ENCODE measurements at regions not wholly inside any gene's neighbourhood (a gene's known extent, or its start where the extent isn't known, plus 50 kb on each side); places are given as distances from the start of the nearest gene placed in this dataset.

GRCh38 chr18:56516789-56517188 is 121.6 kb downstream of the TXNL1 start:
- TF ChIP-seq, protein P1, sequence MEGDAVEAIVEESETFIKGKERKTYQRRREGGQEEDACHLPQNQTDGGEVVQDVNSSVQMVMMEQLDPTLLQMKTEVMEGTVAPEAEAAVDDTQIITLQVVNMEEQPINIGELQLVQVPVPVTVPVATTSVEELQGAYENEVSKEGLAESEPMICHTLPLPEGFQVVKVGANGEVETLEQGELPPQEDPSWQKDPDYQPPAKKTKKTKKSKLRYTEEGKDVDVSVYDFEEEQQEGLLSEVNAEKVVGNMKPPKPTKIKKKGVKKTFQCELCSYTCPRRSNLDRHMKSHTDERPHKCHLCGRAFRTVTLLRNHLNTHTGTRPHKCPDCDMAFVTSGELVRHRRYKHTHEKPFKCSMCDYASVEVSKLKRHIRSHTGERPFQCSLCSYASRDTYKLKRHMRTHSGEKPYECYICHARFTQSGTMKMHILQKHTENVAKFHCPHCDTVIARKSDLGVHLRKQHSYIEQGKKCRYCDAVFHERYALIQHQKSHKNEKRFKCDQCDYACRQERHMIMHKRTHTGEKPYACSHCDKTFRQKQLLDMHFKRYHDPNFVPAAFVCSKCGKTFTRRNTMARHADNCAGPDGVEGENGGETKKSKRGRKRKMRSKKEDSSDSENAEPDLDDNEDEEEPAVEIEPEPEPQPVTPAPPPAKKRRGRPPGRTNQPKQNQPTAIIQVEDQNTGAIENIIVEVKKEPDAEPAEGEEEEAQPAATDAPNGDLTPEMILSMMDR (IDR thresholded peaks at IDR 0.05), result no peak
- TF ChIP-seq POLR2A (IDR thresholded peaks at IDR 0.05), result no peak
